Neuron (in vitro differentiated cells): ENCODE measurements at regions not wholly inside any gene's neighbourhood (a gene's known extent, or its start where the extent isn't known, plus 50 kb on each side); places are given as distances from the start of the nearest gene placed in this dataset.

ENCODE experiments used
- H2AFZ ChIP-seq: one replicate; pipeline ENCODE4 v1.6.1; 2013; ENCODE audit warnings: low read depth, mild to moderate bottlenecking, inconsistent platforms, low read length, moderate library complexity
- H3K27me3 ChIP-seq: one replicate; pipeline ENCODE4 v1.6.1; 2013; ENCODE audit warnings: low read length; ENCODE audit not compliant: insufficient read depth
- H3K36me3 ChIP-seq: one replicate; pipeline ENCODE4 v1.6.1; 2013; ENCODE audit warnings: low read length; ENCODE audit not compliant: insufficient read depth
- H3K4me1 ChIP-seq: one replicate; pipeline ENCODE4 v1.6.1; 2013; ENCODE audit warnings: low read length; ENCODE audit not compliant: insufficient read depth
- H3K4me3 ChIP-seq: 2 replicates; pipeline ENCODE4 v1.5.1; 2013; ENCODE audit warnings: mild to moderate bottlenecking, low read length, moderate library complexity
- H3K9me3 ChIP-seq: one replicate; pipeline ENCODE4 v1.6.1; 2013; ENCODE audit warnings: low read length

DNA sequence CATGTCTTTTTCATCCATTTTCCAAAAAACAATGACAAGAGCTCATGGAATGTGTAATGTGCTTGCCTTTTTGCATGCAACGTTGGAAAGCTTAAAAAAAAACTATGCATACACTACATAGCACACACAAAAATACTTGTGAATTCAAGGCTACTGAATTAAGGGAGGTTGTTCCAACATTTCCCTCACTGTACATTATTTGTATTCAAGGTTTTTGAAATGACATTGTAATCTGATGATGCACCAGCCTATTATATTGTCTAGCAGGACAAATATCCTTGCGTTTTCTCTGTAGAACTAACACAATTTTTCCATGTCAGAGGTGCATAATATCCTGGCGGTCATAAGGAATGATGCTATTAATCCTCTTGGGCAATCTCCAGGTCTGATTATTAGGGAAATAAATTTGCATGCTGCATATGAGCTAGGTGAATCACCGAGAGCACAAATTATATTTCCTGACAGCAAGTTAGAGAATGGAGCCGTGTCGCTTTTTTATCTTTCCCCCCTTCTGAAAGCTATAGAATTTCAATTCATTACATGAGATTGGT, 836.9 kb upstream of the FANCL start:
- no peaks in the 10 kb centered on the region for H3K27me3 ChIP-seq
- H3K4me3 ChIP-seq, result no peak overlapping the region
- H3K36me3 ChIP-seq, result no peaks in the 10 kb centered on the region
- H3K4me1 ChIP-seq, result peaks cover 11% of the 10 kb centered on the region
- no peak overlapping the region for H2AFZ ChIP-seq
- no peaks in the 10 kb centered on the region for H3K9me3 ChIP-seq

DNA sequence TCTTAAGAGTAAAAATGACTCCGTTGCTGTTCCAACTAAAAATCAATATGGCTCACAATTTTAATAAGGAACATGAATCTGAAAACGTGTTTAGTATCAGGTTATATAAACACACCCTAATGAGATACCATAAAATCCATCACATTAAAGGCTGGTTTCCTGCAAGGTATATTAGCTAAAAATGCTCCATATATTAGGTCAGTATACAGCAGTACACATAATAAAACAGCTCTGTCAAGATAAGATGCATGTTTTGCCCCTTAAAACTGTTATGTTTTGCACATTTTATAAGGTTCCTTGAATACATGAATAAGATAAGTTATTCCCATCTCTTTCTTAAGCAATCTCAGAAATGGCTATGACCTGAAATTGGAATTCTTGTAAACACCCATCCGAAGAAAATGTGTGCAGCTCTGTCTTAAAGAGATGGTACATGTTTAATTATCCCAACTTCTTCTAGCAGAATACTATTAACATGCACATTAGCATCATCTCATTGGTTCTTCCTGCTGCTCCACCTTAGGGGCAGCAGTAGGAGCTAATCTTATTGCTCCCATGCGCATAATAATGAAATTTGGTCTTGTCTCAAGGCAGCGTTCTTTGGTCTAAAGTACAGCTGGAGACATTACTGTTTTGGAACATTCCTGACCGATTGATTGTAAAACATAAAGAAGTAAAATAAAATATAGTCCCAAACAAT, 836.1 kb upstream of the FANCL start:
- Histone ChIP-seq H3K27me3 (no peaks in the 10 kb centered on the region), H3K9me3 (no peaks in the 10 kb centered on the region), H3K36me3 (no peaks in the 10 kb centered on the region), H3K4me1 (peaks cover 11% of the 10 kb centered on the region), H3K4me3 (no peak overlapping the region), H2AFZ (no peak overlapping the region)

DNA sequence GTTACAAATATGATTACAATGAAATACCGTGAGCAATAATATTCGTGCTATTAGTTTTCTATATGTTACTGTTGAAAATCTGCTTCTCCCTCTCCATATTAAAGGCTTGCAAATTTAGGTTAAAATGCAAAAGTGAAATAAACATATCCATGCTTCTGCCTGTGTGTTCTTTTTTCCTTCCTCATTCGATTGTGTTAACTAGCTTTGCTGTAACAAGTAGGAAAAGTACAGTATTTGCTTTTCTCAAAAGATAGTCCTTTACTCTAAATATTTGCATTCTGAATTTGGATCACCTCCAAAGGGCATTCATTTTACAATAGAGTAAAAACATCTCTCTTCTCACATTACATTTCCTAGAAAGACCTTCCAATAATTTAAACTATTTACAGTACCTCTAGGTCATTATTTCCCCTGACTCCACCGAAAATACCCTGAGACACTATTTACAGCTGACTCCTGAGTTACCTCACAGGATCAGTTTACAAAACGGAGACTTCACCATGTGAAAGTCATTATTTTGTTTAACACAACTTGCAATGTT, 835.0 kb upstream of the FANCL start:
- Histone ChIP-seq H3K4me1 (peaks cover 11% of the 10 kb centered on the region), H3K27me3 (no peaks in the 10 kb centered on the region), H3K36me3 (no peaks in the 10 kb centered on the region), H3K4me3 (no peak overlapping the region), H2AFZ (no peak overlapping the region), H3K9me3 (no peaks in the 10 kb centered on the region)

DNA sequence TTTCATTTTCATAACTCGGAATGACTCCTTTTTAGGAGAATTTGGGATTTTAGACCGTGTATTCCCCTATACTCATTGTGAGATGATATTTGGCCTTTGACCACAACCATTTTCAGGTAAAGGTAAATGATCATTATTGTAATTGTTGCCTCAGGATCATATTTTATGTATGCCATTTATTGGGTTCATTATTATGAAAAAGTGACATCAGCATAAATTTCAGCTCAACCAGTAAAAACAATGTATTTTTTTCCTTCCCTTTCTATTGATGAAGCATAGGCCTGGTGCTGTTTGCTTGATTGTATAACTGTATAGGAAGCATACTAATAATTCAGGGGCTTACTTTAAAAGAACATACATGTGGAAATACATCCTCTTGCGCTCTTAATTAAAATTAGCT, 832.9 kb upstream of the FANCL start:
- H3K27me3 ChIP-seq, result no peaks in the 10 kb centered on the region
- no peak overlapping the region for H3K4me3 ChIP-seq
- H3K4me1 ChIP-seq, result peaks cover 11% of the 10 kb centered on the region
- H3K36me3 ChIP-seq, result no peaks in the 10 kb centered on the region
- H3K9me3 ChIP-seq, result no peaks in the 10 kb centered on the region
- no peak overlapping the region for H2AFZ ChIP-seq

DNA sequence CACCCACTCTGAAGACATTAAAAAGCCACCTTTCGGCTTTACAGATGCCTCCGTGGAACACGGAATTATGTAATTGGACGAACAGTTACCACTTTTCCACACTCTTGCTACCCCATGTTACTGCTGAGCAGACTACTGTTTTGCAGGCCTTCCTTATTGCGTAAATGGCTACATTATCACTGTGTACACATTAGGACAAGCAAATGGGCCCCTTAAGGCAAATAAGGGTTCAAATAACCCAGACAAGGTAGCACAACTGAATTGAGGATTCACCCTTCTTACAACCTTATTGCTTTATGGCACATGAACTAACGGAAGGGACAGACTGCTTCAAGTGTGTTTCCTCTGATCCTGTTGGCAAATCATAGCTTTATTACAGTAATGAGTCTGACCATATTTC, 832.2 kb upstream of the FANCL start:
- H3K4me1 ChIP-seq, result peaks cover 11% of the 10 kb centered on the region
- H2AFZ ChIP-seq, result no peak overlapping the region
- H3K27me3 ChIP-seq, result no peaks in the 10 kb centered on the region
- H3K36me3 ChIP-seq, result no peaks in the 10 kb centered on the region
- no peak overlapping the region for H3K4me3 ChIP-seq
- no peaks in the 10 kb centered on the region for H3K9me3 ChIP-seq

GRCh38 chr2:59068255-59068654, 827.1 kb upstream of the FANCL start:
- Histone ChIP-seq H3K27me3 (no peaks in the 10 kb centered on the region), H3K9me3 (no peaks in the 10 kb centered on the region), H3K36me3 (no peaks in the 10 kb centered on the region), H3K4me1 (no peaks in the 10 kb centered on the region), H2AFZ (no peak overlapping the region), H3K4me3 (no peak overlapping the region)

- H3K4me3 ChIP-seq, result no peak overlapping the region
Measured at GRCh38 chr2:59066787-59067399, 825.8 kb upstream of the FANCL start.

GRCh38 chr2:59047373-59047995, 806.4 kb upstream of the FANCL start:
- Histone ChIP-seq H3K36me3 (no peaks in the 10 kb centered on the region), H3K4me3 (no peak overlapping the region), H2AFZ (no peak overlapping the region), H3K4me1 (peaks cover 19% of the 10 kb centered on the region), H3K9me3 (no peaks in the 10 kb centered on the region), H3K27me3 (no peaks in the 10 kb centered on the region)

More at GRCh38 chr2:59066787-59067399, 825.8 kb upstream of the FANCL start:
- no peaks in the 10 kb centered on the region for H3K36me3 ChIP-seq
- no peaks in the 10 kb centered on the region for H3K9me3 ChIP-seq
- no peaks in the 10 kb centered on the region for H3K4me1 ChIP-seq
- no peaks in the 10 kb centered on the region for H3K27me3 ChIP-seq
- H2AFZ ChIP-seq, result no peak overlapping the region

DNA sequence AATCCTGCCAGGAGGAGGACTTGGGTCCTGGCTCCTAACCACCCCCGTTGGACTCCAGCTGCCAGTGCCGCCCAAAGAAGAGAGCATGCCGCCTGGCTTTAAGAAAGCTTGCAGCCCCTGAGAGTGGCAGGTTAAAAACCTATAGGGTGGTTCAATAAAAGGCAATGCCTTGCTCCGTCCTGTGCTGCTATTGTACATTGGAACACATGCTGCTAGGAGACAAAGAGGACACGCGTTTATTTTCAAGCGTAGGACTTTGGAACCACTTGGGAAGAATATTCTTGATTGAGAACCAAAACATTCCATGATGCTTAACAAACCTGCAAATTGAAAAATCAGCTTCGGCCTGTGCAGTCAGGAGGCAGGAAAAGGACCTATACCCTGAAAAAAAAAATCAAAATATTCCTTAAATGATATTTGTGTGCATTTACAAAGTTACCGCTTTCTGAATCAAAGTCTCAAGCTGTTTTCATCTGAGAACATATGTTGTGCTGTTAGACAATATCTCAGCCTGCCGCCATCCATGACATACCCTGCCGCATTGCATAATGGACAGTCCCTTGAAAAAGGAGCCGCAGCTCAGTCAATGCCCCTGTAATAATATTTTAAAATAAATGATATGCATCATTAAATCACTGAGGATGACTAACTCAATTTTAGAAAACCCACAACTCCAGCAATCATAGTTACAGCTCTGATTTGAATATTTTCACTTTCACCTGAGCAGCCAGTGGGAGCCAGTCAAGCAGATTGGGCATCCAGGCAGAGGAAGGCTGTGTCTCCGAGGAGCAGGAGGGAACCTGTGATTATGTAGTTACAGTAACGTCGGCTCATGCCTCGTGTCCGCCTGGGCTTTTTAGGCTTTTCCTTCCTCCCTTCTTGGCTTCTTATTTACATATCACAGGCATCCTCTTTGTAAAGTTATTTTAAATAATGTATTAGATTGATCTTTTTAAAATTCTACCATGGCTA, 805.6 kb upstream of the FANCL start:
- no peak overlapping the region for H2AFZ ChIP-seq
- H3K4me1 ChIP-seq, result peaks cover 19% of the 10 kb centered on the region
- no peak overlapping the region for H3K4me3 ChIP-seq
- no peaks in the 10 kb centered on the region for H3K9me3 ChIP-seq
- no peaks in the 10 kb centered on the region for H3K27me3 ChIP-seq
- no peaks in the 10 kb centered on the region for H3K36me3 ChIP-seq

- Histone ChIP-seq H3K9me3 (no peaks in the 10 kb centered on the region), H3K36me3 (no peaks in the 10 kb centered on the region), H3K27me3 (no peaks in the 10 kb centered on the region), H3K4me3 (no peak overlapping the region), H3K4me1 (peaks cover 19% of the 10 kb centered on the region), H2AFZ (no peak overlapping the region)
Measured at GRCh38 chr2:59044736-59045135, 803.6 kb upstream of the FANCL start.

DNA sequence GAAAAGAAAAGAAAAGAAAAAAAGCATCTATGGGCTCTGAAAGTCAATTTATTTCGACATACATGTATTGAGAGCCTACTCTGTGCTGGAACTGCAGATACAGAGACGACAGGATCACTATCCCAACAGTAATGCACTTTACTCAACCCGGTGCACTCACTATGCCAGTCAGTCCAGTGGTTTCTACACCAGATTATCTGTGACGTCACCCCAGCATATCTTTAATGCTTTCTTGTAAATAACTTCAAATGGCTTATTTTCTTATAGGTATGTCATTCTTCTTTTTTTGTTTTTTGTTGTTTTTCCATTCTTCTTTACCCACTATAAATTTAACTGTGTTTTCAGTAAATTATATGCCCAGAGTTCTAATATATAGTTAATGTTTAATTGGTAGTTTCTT, 800.0 kb upstream of the FANCL start:
- Histone ChIP-seq H2AFZ (no peak overlapping the region), H3K36me3 (no peaks in the 10 kb centered on the region), H3K9me3 (no peaks in the 10 kb centered on the region), H3K4me1 (peaks cover 2% of the 10 kb centered on the region), H3K27me3 (no peaks in the 10 kb centered on the region), H3K4me3 (no peak overlapping the region)

- Histone ChIP-seq H2AFZ (no peak overlapping the region), H3K4me3 (no peak overlapping the region), H3K27me3 (no peaks in the 10 kb centered on the region), H3K4me1 (no peaks in the 10 kb centered on the region), H3K36me3 (no peaks in the 10 kb centered on the region), H3K9me3 (no peaks in the 10 kb centered on the region)
Measured at GRCh38 chr2:59034837-59035236, 793.7 kb upstream of the FANCL start.
